T-helper 17 cell (primary cell): ENCODE measurements at regions not wholly inside any gene's neighbourhood (a gene's known extent, or its start where the extent isn't known, plus 50 kb on each side); places are given as distances from the start of the nearest gene placed in this dataset.
"Not testable (repeated sequence)": the region's sequence is repeated elsewhere in the genome, so short reads cannot be mapped to it uniquely, and the experiment has no call there.

Experiments used
- ATAC-seq: fragments of 150-1000 bp; cut with Tn5 transposase; 2 replicates; pipeline ENCODE4 v1.10.0; 2021; ENCODE audit warnings: mild to moderate bottlenecking, moderate library complexity
- DNase-seq, 3 donors: peaks; one replicate each; pipeline versions ENCODE4 v3.0.0 to v3.0.0-alpha.2; 2020 to 2021
- H3K9me3 ChIP-seq: one replicate; pipeline ENCODE4 v1.7.0; 2013; ENCODE audit warnings: low read length, mild to moderate bottlenecking; ENCODE audit not compliant: control insufficient read depth, poor library complexity, severe bottlenecking
- H3K27ac Mint-ChIP-seq: one replicate; pipeline ENCODE4 v1.8.0; 2022; ENCODE audit warnings: mild to moderate bottlenecking, moderate library complexity, mixed read lengths
- H3K27me3 Mint-ChIP-seq: one replicate; pipeline ENCODE4 v1.8.0; 2022; ENCODE audit warnings: mixed read lengths
- H3K36me3 Mint-ChIP-seq: one replicate; pipeline ENCODE4 v1.8.0; 2022; ENCODE audit warnings: low read depth, mixed read lengths
- H3K4me1 Mint-ChIP-seq: one replicate; pipeline ENCODE4 v1.8.0; 2022; ENCODE audit warnings: mild to moderate bottlenecking, mixed read lengths
- H3K4me3 Mint-ChIP-seq: one replicate; pipeline ENCODE4 v1.8.0; 2022; ENCODE audit warnings: mild to moderate bottlenecking, moderate library complexity, mixed read lengths

- ATAC-seq (no peak), DNase-seq (no peak)
- H3K4me3 Mint-ChIP-seq, result no peak overlapping the region
- no peaks in the 10 kb centered on the region for H3K4me1 Mint-ChIP-seq
- peaks cover 30% of the 10 kb centered on the region for H3K27me3 Mint-ChIP-seq
- H3K27ac Mint-ChIP-seq, result no peak overlapping the region
- H3K36me3 Mint-ChIP-seq, result no peaks in the 10 kb centered on the region
- no peaks in the 10 kb centered on the region for H3K9me3 ChIP-seq
Measured at GRCh38 chr12:13343375-13343774, 146.8 kb downstream of the EMP1 start.

- no peak overlapping the region for H3K4me3 Mint-ChIP-seq
Measured at GRCh38 chr12:13342971-13343370, 146.4 kb downstream of the EMP1 start.

DNA sequence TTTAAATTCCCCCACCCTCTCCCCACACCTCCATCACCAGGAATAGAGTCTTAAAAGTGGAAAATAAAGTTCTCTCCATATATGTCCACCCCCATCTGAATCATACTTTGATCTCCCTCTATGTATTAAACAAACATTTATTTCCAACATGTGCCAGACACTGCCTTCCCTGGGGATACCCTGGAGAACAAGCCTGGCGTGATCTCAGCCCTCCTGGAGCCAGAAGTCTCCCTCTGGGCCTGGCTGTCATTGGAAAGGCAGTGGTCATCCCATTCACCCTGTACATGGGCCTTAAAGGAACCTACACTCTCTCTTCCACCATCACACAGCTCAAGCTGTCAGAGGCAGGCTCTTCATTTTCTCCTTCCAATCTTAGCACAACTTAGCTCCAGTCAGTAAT is 143.6 kb downstream of the EMP1 start:
- H3K36me3 Mint-ChIP-seq, result peaks cover 3% of the 10 kb centered on the region
- H3K9me3 ChIP-seq, result no peaks in the 10 kb centered on the region
- peaks cover 24% of the 10 kb centered on the region for H3K27me3 Mint-ChIP-seq
- no peak overlapping the region for H3K27ac Mint-ChIP-seq
- H3K4me3 Mint-ChIP-seq, result no peak overlapping the region
- DNase-seq (no peak), ATAC-seq (no peak)
- H3K4me1 Mint-ChIP-seq, result no peaks in the 10 kb centered on the region

More at GRCh38 chr12:13342971-13343370, 146.4 kb downstream of the EMP1 start:
- Mint-ChIP-seq H3K4me1 (no peaks in the 10 kb centered on the region), H3K36me3 (no peaks in the 10 kb centered on the region), H3K27me3 (peaks cover 26% of the 10 kb centered on the region), H3K27ac (no peak overlapping the region)
- no peaks in the 10 kb centered on the region for H3K9me3 ChIP-seq
- ATAC-seq, result no peak
- no peak for DNase-seq

DNA sequence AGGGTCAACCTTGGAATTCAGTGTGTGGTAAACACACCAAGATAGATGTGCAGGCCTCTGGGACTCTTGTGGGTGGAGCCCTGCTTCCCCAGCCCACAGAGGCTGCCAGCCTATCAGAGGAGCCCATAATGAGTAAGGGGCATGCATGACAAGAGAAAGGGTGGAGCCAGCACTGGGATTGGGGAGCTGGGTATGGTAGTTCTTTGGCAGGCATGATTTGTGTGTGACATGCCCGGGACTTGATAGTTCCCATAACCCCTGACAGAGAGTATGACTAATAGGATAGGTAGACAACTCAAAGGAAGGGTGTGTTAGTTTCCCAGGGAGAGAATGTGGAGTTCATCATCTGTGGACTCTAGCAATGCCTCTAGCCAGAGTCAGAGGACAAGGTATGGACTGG is 143.0 kb downstream of the EMP1 start:
- Mint-ChIP-seq H3K27ac (no peak overlapping the region), H3K36me3 (peaks cover 4% of the 10 kb centered on the region), H3K4me3 (no peak overlapping the region), H3K27me3 (peaks cover 27% of the 10 kb centered on the region), H3K4me1 (no peaks in the 10 kb centered on the region)
- no peaks in the 10 kb centered on the region for H3K9me3 ChIP-seq
- no peak for DNase-seq
- no peak for ATAC-seq

- DNase-seq (no peak), ATAC-seq (no peak)
- no peaks in the 10 kb centered on the region for H3K9me3 ChIP-seq
- H3K27ac Mint-ChIP-seq, result no peak overlapping the region
- H3K4me3 Mint-ChIP-seq, result no peak overlapping the region
- H3K36me3 Mint-ChIP-seq, result peaks cover 4% of the 10 kb centered on the region
- no peaks in the 10 kb centered on the region for H3K4me1 Mint-ChIP-seq
- H3K27me3 Mint-ChIP-seq, result peaks cover 29% of the 10 kb centered on the region
Measured at GRCh38 chr12:13339091-13339490, 142.6 kb downstream of the EMP1 start.

GRCh38 chr12:13337791-13338190 is 141.3 kb downstream of the EMP1 start:
- H3K4me3 Mint-ChIP-seq, result no peak overlapping the region
- ATAC-seq (no peak), DNase-seq (no peak)
- H3K27me3 Mint-ChIP-seq, result peaks cover 22% of the 10 kb centered on the region
- H3K9me3 ChIP-seq, result no peaks in the 10 kb centered on the region
- H3K4me1 Mint-ChIP-seq, result no peaks in the 10 kb centered on the region
- no peak overlapping the region for H3K27ac Mint-ChIP-seq
- peaks cover 4% of the 10 kb centered on the region for H3K36me3 Mint-ChIP-seq

DNA sequence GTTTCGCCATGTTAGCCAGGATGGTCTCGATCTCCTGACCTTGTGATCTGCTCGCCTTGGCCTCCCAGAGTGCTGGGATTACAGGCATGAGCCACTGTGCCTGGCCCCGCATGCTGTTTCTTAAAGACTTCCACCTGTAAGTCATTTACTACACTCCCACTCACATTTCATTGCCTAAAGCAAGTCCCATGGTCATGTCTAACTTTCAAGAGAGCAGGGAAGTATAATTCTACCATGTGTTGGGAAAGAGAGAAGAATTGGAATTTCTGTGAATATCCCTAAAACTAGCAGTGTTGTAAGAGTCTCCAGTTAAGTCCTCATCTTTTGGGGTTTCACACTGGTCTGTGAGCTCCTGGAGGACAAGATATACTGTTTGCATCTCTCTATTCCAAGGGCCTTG is 139.7 kb downstream of the EMP1 start:
- peaks cover 15% of the 10 kb centered on the region for H3K27me3 Mint-ChIP-seq
- peaks cover 4% of the 10 kb centered on the region for H3K36me3 Mint-ChIP-seq
- DNase-seq, result no peak
- H3K4me3 Mint-ChIP-seq, result no peak overlapping the region
- H3K9me3 ChIP-seq, result no peaks in the 10 kb centered on the region
- no peaks in the 10 kb centered on the region for H3K4me1 Mint-ChIP-seq
- H3K27ac Mint-ChIP-seq, result no peak overlapping the region
- no peak for ATAC-seq

DNA sequence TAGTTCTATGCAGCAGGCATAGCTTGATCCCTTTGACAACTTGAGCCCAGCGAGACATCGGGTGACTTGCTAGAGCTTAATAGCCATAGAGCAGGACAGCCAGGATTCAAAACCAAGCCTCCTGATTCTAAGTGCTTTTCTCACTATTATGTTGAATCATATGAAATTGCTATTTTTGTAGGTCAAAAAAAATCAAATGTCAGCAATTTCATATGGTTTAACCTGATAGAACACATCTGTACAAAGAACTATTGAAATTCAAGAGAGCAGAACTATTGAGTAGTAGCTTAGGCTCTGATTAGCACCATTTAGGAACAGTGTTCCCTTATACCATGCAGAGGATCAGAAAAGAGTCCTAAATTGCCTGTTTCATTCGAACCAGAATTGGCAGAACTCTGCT is 132.0 kb downstream of the EMP1 start:
- no peak overlapping the region for H3K27ac Mint-ChIP-seq
- ATAC-seq, result no peak
- DNase-seq, result no peak
- H3K4me1 Mint-ChIP-seq, result no peaks in the 10 kb centered on the region
- H3K4me3 Mint-ChIP-seq, result no peak overlapping the region
- peaks cover 2% of the 10 kb centered on the region for H3K36me3 Mint-ChIP-seq
- no peaks in the 10 kb centered on the region for H3K9me3 ChIP-seq
- H3K27me3 Mint-ChIP-seq, result peaks cover 25% of the 10 kb centered on the region

DNA sequence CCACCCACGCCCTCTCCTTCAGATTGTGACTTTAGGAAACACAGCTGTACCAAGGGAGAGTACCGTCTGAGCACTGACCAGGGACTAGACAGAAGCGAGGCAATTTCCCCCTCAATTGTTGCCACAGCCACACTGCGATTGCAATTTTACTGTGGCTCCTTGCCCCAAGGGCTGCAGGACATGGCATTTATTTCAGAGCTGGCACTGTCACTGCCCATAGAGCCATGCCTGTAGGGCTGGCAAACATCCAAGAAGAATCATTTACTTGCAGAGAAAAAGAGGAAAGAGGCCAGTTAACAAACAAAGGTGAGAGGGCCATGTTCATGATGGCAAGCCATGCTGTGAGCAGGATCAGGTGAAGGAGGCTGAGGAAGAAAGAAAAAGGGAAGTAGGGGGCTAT is 129.6 kb downstream of the EMP1 start:
- no peaks in the 10 kb centered on the region for H3K9me3 ChIP-seq
- Mint-ChIP-seq H3K4me1 (no peaks in the 10 kb centered on the region), H3K36me3 (peaks cover 2% of the 10 kb centered on the region), H3K27ac (no peak overlapping the region), H3K4me3 (no peak overlapping the region), H3K27me3 (peaks cover 44% of the 10 kb centered on the region)
- DNase-seq, result no peak
- no peak for ATAC-seq

DNA sequence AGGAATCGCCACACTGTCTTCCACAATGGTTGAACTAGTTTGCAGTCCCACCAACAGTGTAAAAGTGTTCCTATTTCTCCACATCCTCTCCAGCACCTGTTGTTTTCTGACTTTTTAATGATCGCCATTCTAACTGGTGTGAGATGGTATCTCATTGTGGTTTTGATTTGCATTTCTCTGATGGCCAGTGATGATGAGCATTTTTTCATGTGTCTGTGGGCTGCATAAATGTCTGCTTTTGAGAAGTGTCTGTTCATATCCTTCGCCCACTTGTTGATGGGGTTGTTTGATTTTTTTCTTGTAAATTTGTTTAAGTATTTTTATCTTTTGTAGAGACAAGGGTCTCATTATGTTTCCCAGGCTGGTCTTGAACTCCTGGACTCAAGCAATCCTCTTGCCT is 128.5 kb downstream of the EMP1 start:
- not testable (repeated sequence) for DNase-seq, H3K27ac Mint-ChIP-seq, H3K9me3 ChIP-seq, H3K4me3 Mint-ChIP-seq, H3K36me3 Mint-ChIP-seq, ATAC-seq, H3K4me1 Mint-ChIP-seq
- H3K27me3 Mint-ChIP-seq, result peaks cover 47% of the 10 kb centered on the region

GRCh38 chr12:13318231-13319015 is 121.9 kb downstream of the EMP1 start:
- no peak for ATAC-seq
- DNase-seq, result no peak
- Mint-ChIP-seq H3K4me3 (no peak overlapping the region), H3K36me3 (no peaks in the 10 kb centered on the region), H3K27me3 (peaks cover 65% of the 10 kb centered on the region), H3K27ac (no peak overlapping the region), H3K4me1 (peaks cover 2% of the 10 kb centered on the region)
- H3K9me3 ChIP-seq, result no peaks in the 10 kb centered on the region

- H3K27me3 Mint-ChIP-seq, result peaks cover 68% of the 10 kb centered on the region
- H3K4me3 Mint-ChIP-seq, result no peak overlapping the region
Measured at GRCh38 chr12:13316587-13317246, 120.2 kb downstream of the EMP1 start.

DNA sequence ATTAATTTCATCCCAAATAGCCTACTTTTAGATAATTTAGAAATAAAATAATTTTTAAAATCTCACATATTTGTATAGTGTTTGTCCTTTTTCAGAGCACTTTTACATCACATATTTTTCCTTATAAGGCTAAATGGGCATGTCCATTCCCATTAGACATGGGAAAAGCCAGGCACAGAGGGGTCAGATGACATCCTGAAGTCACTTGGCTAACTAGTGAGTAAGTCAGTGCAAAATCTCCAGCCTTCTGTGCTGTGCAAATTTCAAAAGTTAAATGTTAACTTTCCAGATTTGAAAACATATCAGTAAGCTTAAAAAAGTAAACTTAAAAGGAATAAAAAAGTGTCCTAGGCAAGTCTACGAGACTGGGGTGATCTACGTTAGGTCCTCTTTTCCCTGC is 117.4 kb downstream of the EMP1 start:
- no peak for ATAC-seq
- Mint-ChIP-seq H3K36me3 (no peaks in the 10 kb centered on the region), H3K27me3 (peaks cover 55% of the 10 kb centered on the region), H3K27ac (no peak overlapping the region), H3K4me3 (no peak overlapping the region), H3K4me1 (peaks cover 2% of the 10 kb centered on the region)
- no peaks in the 10 kb centered on the region for H3K9me3 ChIP-seq
- no peak for DNase-seq

More at GRCh38 chr12:13316587-13317246, 120.2 kb downstream of the EMP1 start:
- no peaks in the 10 kb centered on the region for H3K9me3 ChIP-seq
- Mint-ChIP-seq H3K36me3 (no peaks in the 10 kb centered on the region), H3K4me1 (peaks cover 2% of the 10 kb centered on the region), H3K27ac (no peak overlapping the region)
- no peak for DNase-seq
- no peak for ATAC-seq

- H3K9me3 ChIP-seq, result no peaks in the 10 kb centered on the region
- no peak for ATAC-seq
- no peaks in the 10 kb centered on the region for H3K4me1 Mint-ChIP-seq
- no peaks in the 10 kb centered on the region for H3K36me3 Mint-ChIP-seq
- DNase-seq, result no peak
- H3K4me3 Mint-ChIP-seq, result no peak overlapping the region
- H3K27me3 Mint-ChIP-seq, result peaks cover 53% of the 10 kb centered on the region
- H3K27ac Mint-ChIP-seq, result no peak overlapping the region
Measured at GRCh38 chr12:13311551-13311950, 115.0 kb downstream of the EMP1 start.
